ENCODE measurements at regions not wholly inside any gene's neighbourhood (a gene's known extent, or its start where the extent isn't known, plus 50 kb on each side); places are given as distances from the start of the nearest gene placed in this dataset.
A peak's percentile ranks its signal among the peaks of the same experiment; 100 is the strongest.
"Not testable (repeated sequence)": the region's sequence is repeated elsewhere in the genome, so short reads cannot be mapped to it uniquely, and the experiment has no call there.

DNA sequence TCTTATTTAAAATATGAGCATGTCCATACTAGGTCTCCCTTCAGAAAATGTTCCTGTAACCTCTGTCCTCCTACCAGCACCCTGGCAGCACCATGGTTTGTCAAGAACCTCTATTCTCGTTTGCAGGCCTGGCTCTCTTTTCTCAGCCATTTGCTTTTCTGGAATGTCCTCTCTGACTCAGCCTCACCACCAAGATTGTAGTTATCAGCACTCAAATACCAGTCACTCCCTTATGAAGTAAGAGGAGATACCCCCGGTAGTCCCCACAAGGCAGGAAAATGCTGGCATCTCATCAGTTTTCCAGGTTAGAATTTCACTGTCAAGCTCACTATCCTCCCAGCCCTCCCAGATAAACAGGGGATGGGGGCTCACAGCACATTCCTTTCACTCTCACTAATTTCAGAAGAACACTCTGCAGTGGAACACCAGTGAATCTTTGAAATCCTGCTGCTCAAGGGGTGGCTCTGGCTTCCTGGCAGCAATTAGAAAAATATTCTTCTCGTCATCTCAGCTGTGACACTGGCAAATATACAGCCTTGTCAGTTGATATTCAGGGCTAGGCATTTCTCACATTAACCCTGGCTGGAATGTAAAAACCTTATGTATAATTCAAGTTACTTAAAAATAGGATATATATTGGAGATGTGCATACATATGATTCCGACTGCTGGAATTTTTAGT, 129.2 kb downstream of the TBX18 start:
- Histone ChIP-seq H2AFZ (ENCODE audit: low read length) (no peak overlapping the region; the same call in 1 of the 2 replicates), H3K4me1 (ENCODE audit: insufficient read depth, low read length, poor library complexity, severe bottlenecking) (peaks cover 26% of the 10 kb centered on the region), H3K4me3 (ENCODE audit: low read length, poor library complexity, severe bottlenecking) (no peak overlapping the region), H3K4me2 (ENCODE audit: low read depth, low read length, poor library complexity, severe bottlenecking) (no peak overlapping the region), H4K20me1 (ENCODE audit: insufficient read depth, low read length, poor library complexity, severe bottlenecking) (no peaks in the 10 kb centered on the region), H3K27me3 (ENCODE audit: insufficient read depth, low read length, poor library complexity, severe bottlenecking) (no peaks in the 10 kb centered on the region), H3K79me2 (ENCODE audit: insufficient read depth, low read length) (no peaks in the 10 kb centered on the region), H3K9ac (ENCODE audit: low read depth, low read length, poor library complexity, severe bottlenecking) (no peak overlapping the region), H3K9me3 (ENCODE audit: insufficient read depth, low read depth, low read length) (no peaks in the 10 kb centered on the region), H3K36me3 (ENCODE audit: insufficient read depth, low read length) (no peaks in the 10 kb centered on the region), H3F3A (ENCODE audit: low read depth) (no peaks in the 10 kb centered on the region), H3K9me2 (replicated peaks; ENCODE audit: low read depth, low read length) (no peaks in the 10 kb centered on the region)
- TF ChIP-seq EZH2phosphoT487 (IDR thresholded peaks at IDR 0.05; ENCODE audit: borderline replicate concordance): no peak
- TF ChIP-seq CTCF (conservative IDR thresholded peaks at IDR 0.05; ENCODE audit: low read length): no peak

- Histone ChIP-seq H3K9me2 (replicated peaks; ENCODE audit: low read depth, low read length) (no peaks in the 10 kb centered on the region), H2AFZ (ENCODE audit: low read length) (peak overlapping the region; percentile 8; the same call in 1 of the 2 replicates), H3K27me3 (ENCODE audit: insufficient read depth, low read length, poor library complexity, severe bottlenecking) (no peaks in the 10 kb centered on the region), H3K4me3 (ENCODE audit: low read length, poor library complexity, severe bottlenecking) (no peak overlapping the region), H3K36me3 (ENCODE audit: insufficient read depth, low read length) (no peaks in the 10 kb centered on the region), H3K4me2 (ENCODE audit: low read depth, low read length, poor library complexity, severe bottlenecking) (no peak overlapping the region), H3K4me1 (ENCODE audit: insufficient read depth, low read length, poor library complexity, severe bottlenecking) (peaks cover 26% of the 10 kb centered on the region), H4K20me1 (ENCODE audit: insufficient read depth, low read length, poor library complexity, severe bottlenecking) (no peaks in the 10 kb centered on the region), H3F3A (ENCODE audit: low read depth) (no peaks in the 10 kb centered on the region), H3K79me2 (ENCODE audit: insufficient read depth, low read length) (no peaks in the 10 kb centered on the region), H3K9me3 (ENCODE audit: insufficient read depth, low read depth, low read length) (no peaks in the 10 kb centered on the region), H3K9ac (ENCODE audit: low read depth, low read length, poor library complexity, severe bottlenecking) (no peak overlapping the region)
- TF ChIP-seq EZH2phosphoT487 (IDR thresholded peaks at IDR 0.05; ENCODE audit: borderline replicate concordance) (no peak), CTCF (conservative IDR thresholded peaks at IDR 0.05; ENCODE audit: low read length) (no peak)
Observed at GRCh38 chr6:84633771-84634170, 130.6 kb downstream of the TBX18 start.

GRCh38 chr6:84626527-84626926, 137.9 kb downstream of the TBX18 start:
- H3K4me3 ChIP-seq (ENCODE audit: low read length, poor library complexity, severe bottlenecking); H3K4me2 ChIP-seq (ENCODE audit: low read depth, low read length, poor library complexity, severe bottlenecking); H4K20me1 ChIP-seq (ENCODE audit: insufficient read depth, low read length, poor library complexity, severe bottlenecking); H3K9ac ChIP-seq (ENCODE audit: low read depth, low read length, poor library complexity, severe bottlenecking); H2AFZ ChIP-seq (ENCODE audit: low read length); H3K9me3 ChIP-seq (ENCODE audit: insufficient read depth, low read depth, low read length); H3K27me3 ChIP-seq (ENCODE audit: insufficient read depth, low read length, poor library complexity, severe bottlenecking); H3K79me2 ChIP-seq (ENCODE audit: insufficient read depth, low read length); H3K36me3 ChIP-seq (ENCODE audit: insufficient read depth, low read length); H3K9me2 ChIP-seq (replicated peaks; ENCODE audit: low read depth, low read length); H3F3A ChIP-seq (ENCODE audit: low read depth): not testable (repeated sequence)
- peaks cover 20% of the 10 kb centered on the region for H3K4me1 ChIP-seq (ENCODE audit: insufficient read depth, low read length, poor library complexity, severe bottlenecking)

DNA sequence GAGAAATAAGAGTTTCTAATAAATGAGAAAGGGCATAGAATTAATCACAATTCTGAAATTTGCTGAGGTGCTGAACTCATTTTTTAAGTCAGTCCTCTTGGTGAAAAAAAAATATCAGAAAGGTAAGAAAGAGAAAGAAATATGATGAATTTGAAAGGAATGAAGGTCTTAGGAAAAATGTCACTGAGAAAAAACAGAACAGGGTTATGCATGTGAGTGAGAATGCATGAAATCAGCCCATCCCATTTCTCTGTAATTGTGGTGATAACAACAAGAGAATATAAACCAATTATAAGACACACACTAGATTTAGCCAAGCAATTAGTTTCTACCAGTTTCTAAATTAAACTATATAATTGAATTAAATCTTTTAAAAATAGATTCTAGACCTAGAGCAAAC, 138.9 kb downstream of the TBX18 start:
- Histone ChIP-seq H3K4me3 (ENCODE audit: low read length, poor library complexity, severe bottlenecking) (peak overlapping the region; percentile 28), H3F3A (ENCODE audit: low read depth) (no peaks in the 10 kb centered on the region), H3K4me1 (ENCODE audit: insufficient read depth, low read length, poor library complexity, severe bottlenecking) (peaks cover 20% of the 10 kb centered on the region), H3K9me3 (ENCODE audit: insufficient read depth, low read depth, low read length) (no peaks in the 10 kb centered on the region), H3K9me2 (replicated peaks; ENCODE audit: low read depth, low read length) (no peaks in the 10 kb centered on the region), H3K4me2 (ENCODE audit: low read depth, low read length, poor library complexity, severe bottlenecking) (peak overlapping the region; percentile 45), H3K27me3 (ENCODE audit: insufficient read depth, low read length, poor library complexity, severe bottlenecking) (no peaks in the 10 kb centered on the region), H4K20me1 (ENCODE audit: insufficient read depth, low read length, poor library complexity, severe bottlenecking) (no peaks in the 10 kb centered on the region), H3K9ac (ENCODE audit: low read depth, low read length, poor library complexity, severe bottlenecking) (peak overlapping the region; percentile 18), H2AFZ (ENCODE audit: low read length) (no peak overlapping the region), H3K79me2 (ENCODE audit: insufficient read depth, low read length) (no peaks in the 10 kb centered on the region), H3K36me3 (ENCODE audit: insufficient read depth, low read length) (no peaks in the 10 kb centered on the region)
- TF ChIP-seq EZH2phosphoT487 (IDR thresholded peaks at IDR 0.05; ENCODE audit: borderline replicate concordance) (no peak), CTCF (conservative IDR thresholded peaks at IDR 0.05; ENCODE audit: low read length) (no peak)
